Small intestine (tissue), 7 donors: ENCODE measurements at regions not wholly inside any gene's neighbourhood (a gene's known extent, or its start where the extent isn't known, plus 50 kb on each side); places are given as distances from the start of the nearest gene placed in this dataset.
A peak's percentile ranks its signal among the peaks of the same experiment; 100 is the strongest.

Source experiments
- DNase-seq, 2 donors: peaks; one replicate each; pipeline versions ENCODE4 v3.0.0 to v3.0.0-alpha.2; 2013
- FAIRE-seq: peaks from 2 replicates; lab custom pipeline; 2012; peaks lifted over from hg19 to GRCh38; lab: Jason Lieb, UNC
- H3K27ac ChIP-seq, 3 donors: one replicate each; pipeline ENCODE4 v1.5.1; 2013; ENCODE audit warnings: low read length in 2 of 3, mild to moderate bottlenecking in 2 of 3, control low read depth in 1 of 3, inconsistent platforms in 1 of 3, low read depth in 1 of 3, moderate library complexity in 1 of 3
- H3K27me3 ChIP-seq, 3 donors: one replicate each; pipeline ENCODE4 v1.6.1; 2013; ENCODE audit warnings: low read length in 3 of 3, inconsistent platforms in 1 of 3; ENCODE audit not compliant: control insufficient read depth in 3 of 3, insufficient read depth in 3 of 3
- H3K36me3 ChIP-seq, 3 donors: one replicate each; pipeline ENCODE4 v1.6.1; 2013; ENCODE audit warnings: low read length in 3 of 3, inconsistent platforms in 1 of 3, low read depth in 1 of 3, mild to moderate bottlenecking in 1 of 3, moderate library complexity in 1 of 3; ENCODE audit not compliant: control insufficient read depth in 3 of 3, insufficient read depth in 2 of 3
- H3K4me1 ChIP-seq, 3 donors: one replicate each; pipeline ENCODE4 v1.6.1; 2013; ENCODE audit warnings: low read length in 2 of 3, inconsistent platforms in 1 of 3, low read depth in 1 of 3, mild to moderate bottlenecking in 1 of 3, moderate library complexity in 1 of 3; ENCODE audit not compliant: control insufficient read depth in 3 of 3, insufficient read depth in 2 of 3
- H3K4me3 ChIP-seq, 3 donors: one replicate each; pipeline ENCODE4 v1.5.1; 2013; ENCODE audit warnings: low read length in 3 of 3, control low read depth in 1 of 3, inconsistent platforms in 1 of 3, low read depth in 1 of 3, mild to moderate bottlenecking in 1 of 3, moderate library complexity in 1 of 3
- H3K9me3 ChIP-seq, 2 donors: one replicate each; pipeline ENCODE4 v1.6.1; 2013; ENCODE audit warnings: low read depth in 1 of 2, low read length in 1 of 2; ENCODE audit not compliant: control insufficient read depth in 2 of 2, insufficient read depth in 1 of 2
- WGBS, 3 donors: extraction: QIAGEN DNeasy Blood & Tissue Kit; methylation state at CpG; one replicate each; pipeline ENCODE4 v1.1.7; 2013; 5-methylcytosine and 5-hydroxymethylcytosine counted together
- donor health status: healthy with polysubstance abuse.
- donor health status: control.
- donor health status: control.
- donor health status: Bipolar disorder and iron deficiency.
- donor health status: healthy.

DNA sequence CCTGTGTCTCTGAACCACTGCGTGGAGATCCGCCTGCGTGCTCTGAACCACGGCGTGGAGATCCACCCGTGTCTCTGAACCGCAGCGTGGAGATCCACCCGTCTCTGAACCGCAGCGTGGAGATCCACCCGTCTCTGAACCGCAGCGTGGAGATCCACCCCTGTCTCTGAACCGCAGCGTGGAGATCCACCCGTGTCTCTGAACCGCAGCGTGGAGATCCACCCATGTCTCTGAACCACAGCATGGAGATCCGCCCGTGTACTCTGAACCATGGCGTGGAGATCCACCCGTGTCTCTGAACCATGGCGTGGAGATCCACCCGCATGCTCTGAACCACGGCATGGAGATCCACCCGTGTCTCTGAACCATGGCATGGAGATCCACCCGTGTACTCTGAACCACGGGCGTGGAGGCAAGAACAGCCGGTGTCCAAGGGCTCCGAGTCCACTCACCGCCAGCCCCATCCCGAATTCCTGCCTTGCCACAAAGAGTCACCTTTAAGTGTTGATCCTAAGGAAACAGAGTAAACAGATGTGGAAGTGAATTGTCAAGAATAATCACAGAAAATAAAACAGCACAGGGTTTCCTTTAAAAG, 659.4 kb downstream of the BRD1 start:
- Histone ChIP-seq H3K4me3 (no peak overlapping the region), H3K36me3 (no peaks in the 10 kb centered on the region), H3K27me3 (no peaks in the 10 kb centered on the region), H3K27ac (no peak overlapping the region), H3K9me3 (no peaks in the 10 kb centered on the region), H3K4me1 (no peaks in the 10 kb centered on the region)
- FAIRE-seq (no peak), DNase-seq (no peak)
- WGBS, 3 donors: 89 to 93% (median 92%) methylated on average over 34 of the region's 34 CpGs

DNA sequence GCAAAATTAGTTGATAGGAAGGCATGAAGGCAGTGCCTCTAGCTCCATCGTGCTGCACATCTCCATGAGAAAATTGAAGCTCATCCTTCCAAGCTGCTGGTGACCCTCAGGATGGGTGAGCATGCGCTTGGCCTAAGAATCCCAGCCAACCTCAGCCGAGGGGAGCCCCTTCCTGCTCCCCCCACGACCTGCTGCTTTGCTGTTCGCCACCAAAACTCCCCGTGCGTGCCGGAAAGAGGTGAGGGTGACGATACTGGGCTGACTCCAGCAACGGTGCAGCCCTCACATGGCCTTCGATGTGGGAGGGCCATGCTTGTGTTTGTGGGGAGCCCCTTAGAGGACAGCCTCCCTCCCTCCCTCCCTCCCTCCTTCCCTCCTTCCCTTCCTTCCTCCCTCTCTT, 660.9 kb downstream of the BRD1 start:
- Histone ChIP-seq H3K4me3 (no peak overlapping the region), H3K27ac (no peak overlapping the region), H3K27me3 (no peaks in the 10 kb centered on the region), H3K36me3 (no peaks in the 10 kb centered on the region), H3K9me3 (no peaks in the 10 kb centered on the region), H3K4me1 (no peaks in the 10 kb centered on the region)
- no peak for FAIRE-seq
- WGBS, 3 donors: 69 to 82% (median 76%) methylated on average over 11 of the region's 11 CpGs
- no peak for DNase-seq

DNA sequence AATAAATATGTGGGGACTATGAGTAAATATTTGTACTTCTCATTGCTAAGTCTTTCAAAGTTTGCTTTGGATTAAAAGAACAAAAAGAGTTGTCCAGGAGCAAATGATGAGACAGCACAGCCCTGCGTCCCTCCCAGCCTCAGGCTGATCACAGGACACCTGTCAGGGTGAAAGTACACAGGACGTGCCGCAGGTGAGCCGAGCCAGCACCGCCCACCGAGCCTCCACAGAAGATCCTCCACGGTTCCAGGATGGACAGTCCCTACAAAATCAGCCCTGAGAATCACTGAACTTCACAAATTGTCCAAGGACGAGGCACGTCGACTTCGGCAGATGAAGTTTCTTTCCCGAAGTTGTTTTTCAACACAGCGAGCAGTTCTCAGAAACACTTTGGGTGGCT, 661.5 kb downstream of the BRD1 start:
- Histone ChIP-seq H3K36me3 (no peaks in the 10 kb centered on the region), H3K4me3 (no peak overlapping the region)
- FAIRE-seq: no peak

DNA sequence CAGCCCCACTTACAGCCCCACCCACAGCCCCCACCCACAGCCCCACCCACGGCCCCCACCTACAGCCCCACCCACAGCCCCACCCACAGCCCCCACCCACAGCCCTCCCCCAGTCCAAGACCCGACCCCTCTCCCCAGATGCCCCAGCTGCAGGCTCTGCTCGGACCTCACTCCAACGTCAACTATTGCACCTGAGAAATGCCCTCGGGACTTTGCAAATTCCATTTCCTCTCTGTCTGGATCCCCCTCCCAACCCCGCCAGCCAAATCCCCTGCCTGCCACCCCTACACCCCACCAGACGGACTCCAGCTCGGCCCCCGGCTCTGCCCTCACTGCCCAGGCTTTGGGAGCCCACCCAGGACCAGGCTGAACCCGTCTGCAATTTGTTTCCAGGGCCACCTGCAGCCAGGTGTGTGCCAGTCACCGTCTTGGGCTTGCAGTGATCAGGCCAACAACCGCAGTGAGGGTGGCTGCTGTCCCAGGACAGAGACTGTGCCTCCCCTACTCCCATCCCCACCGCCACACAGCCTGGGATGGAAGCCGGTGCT, 662.8 kb downstream of the BRD1 start:
- H3K4me3 ChIP-seq: no peak overlapping the region
- H3K27me3 ChIP-seq: no peaks in the 10 kb centered on the region
- 36 to 50% (median 41%) methylated on average over 12 to 13 of the region's 14 CpGs for WGBS, 3 donors
- H3K4me1 ChIP-seq: no peaks in the 10 kb centered on the region
- H3K27ac ChIP-seq: no peak overlapping the region
- H3K36me3 ChIP-seq: no peaks in the 10 kb centered on the region
- H3K9me3 ChIP-seq: no peaks in the 10 kb centered on the region
- DNase-seq (no peak), FAIRE-seq (no peak)

More for the DNA sequence above, 661.5 kb downstream of the BRD1 start:
- peak in 1 of 2 donors; percentile 41 for DNase-seq
- Histone ChIP-seq H3K27ac (no peak overlapping the region), H3K9me3 (no peaks in the 10 kb centered on the region), H3K27me3 (no peaks in the 10 kb centered on the region), H3K4me1 (no peaks in the 10 kb centered on the region)
- WGBS, 3 donors: 33 to 59% (median 33%) methylated on average over 13 of the region's 13 CpGs

DNA sequence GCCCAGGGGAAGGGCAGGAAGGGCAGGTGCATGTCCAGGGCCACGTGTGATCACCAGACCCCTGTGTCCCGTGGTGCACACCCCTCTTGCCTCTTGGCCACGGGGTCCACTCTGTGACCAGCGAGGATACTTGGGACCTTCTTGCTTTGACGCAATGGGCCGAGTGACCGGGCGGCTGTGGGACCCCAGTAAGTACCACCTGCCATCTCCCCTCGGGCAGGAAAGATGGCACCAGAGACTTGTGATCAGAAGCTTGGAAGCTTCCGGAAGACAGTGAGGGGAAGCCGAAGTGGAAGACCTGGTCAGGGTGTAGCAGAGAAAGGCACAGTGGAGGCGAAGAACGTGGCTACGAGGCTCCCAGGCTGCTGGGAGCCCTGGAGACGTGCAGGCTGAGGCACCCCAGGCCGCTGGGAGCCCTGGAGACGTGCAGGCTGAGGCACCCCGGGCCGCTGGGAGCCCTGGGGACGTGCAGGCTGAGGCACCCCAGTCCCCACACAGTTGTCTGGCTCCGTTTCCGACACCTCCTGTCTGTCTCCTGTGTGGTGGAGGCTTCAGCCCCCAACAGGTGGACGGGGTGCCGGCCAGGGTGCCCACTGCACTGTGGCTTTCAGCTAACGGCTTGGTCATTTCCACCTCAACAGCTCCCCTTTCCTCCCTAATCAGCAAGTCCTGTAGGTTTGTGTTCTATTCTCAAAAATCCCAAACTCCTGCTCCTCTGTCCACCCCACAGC, 663.5 kb downstream of the BRD1 start:
- Histone ChIP-seq H3K27me3 (no peaks in the 10 kb centered on the region), H3K4me3 (no peak overlapping the region), H3K4me1 (no peaks in the 10 kb centered on the region), H3K9me3 (no peaks in the 10 kb centered on the region), H3K27ac (no peak overlapping the region), H3K36me3 (no peaks in the 10 kb centered on the region)
- DNase-seq: no peak
- FAIRE-seq: no peak
- 60 to 80% (median 68%) methylated on average over 25 of the region's 25 CpGs for WGBS, 3 donors

DNA sequence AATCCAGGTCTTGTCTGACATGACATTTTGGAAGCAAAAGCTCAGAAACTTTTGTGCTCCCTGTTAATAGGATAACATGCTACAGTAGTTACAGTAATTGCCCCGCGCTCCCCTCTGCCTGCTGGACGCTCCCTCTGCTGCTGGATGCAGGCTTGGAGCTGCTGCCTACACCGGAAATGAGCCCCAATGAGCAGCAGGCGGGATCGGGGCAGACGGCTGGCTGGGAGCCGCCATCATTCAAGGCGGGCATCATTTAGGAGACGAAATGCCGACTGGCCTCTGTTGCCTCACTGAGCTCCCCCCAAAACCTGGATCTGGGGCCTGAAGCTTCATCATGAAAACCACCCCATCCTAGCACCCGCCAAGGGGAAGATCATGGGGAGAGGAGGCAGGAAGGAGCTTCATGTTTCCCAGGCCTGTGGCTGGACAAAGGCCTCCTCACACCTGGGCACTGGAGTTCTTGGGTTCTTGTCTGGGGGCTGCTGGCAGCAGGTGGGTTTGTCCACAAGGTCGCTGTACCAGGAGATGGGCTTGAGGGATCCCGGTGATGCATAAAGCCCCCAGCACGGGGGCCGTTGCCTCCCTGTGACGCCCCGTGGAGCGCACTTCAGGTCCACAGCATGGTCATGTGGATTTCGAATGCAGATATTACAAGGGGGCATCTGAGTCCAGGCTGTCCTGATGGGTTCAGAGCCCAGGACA, 664.3 kb downstream of the BRD1 start:
- no peaks in the 10 kb centered on the region for H3K27me3 ChIP-seq
- no peak overlapping the region for H3K4me3 ChIP-seq
- H3K9me3 ChIP-seq: no peaks in the 10 kb centered on the region
- FAIRE-seq (no peak), DNase-seq (no peak)
- WGBS, 3 donors: 76 to 83% (median 82%) methylated on average over 19 to 20 of the region's 20 CpGs
- H3K27ac ChIP-seq: no peak overlapping the region
- H3K36me3 ChIP-seq: no peaks in the 10 kb centered on the region
- H3K4me1 ChIP-seq: no peaks in the 10 kb centered on the region

DNA sequence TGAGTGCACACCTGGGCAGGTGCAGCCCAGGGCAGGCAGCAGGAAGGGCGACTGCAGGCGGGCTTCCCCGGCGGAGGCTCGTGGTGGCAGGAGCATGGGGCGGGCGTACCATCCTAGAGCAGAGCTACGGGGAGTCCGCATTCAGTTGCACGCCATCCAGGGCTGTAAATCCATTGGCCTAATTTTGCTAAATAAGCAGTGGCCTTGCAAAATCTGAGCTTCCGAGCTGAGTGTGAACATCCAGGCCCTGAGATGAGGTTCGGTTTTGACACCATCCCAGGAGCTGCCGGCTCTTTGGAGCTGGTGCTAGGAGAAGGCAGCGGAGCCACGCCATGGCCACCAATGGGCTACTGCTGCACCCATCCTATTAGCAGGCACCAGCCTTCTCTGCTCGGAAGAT, 664.8 kb downstream of the BRD1 start:
- no peaks in the 10 kb centered on the region for H3K36me3 ChIP-seq
- H3K4me1 ChIP-seq: no peaks in the 10 kb centered on the region
- DNase-seq (no peak), FAIRE-seq (no peak)
- H3K4me3 ChIP-seq: no peak overlapping the region
- no peaks in the 10 kb centered on the region for H3K27me3 ChIP-seq
- H3K27ac ChIP-seq: no peak overlapping the region
- H3K9me3 ChIP-seq: no peaks in the 10 kb centered on the region
- WGBS, 3 donors: 84 to 88% (median 86%) methylated on average over 16 of the region's 16 CpGs

DNA sequence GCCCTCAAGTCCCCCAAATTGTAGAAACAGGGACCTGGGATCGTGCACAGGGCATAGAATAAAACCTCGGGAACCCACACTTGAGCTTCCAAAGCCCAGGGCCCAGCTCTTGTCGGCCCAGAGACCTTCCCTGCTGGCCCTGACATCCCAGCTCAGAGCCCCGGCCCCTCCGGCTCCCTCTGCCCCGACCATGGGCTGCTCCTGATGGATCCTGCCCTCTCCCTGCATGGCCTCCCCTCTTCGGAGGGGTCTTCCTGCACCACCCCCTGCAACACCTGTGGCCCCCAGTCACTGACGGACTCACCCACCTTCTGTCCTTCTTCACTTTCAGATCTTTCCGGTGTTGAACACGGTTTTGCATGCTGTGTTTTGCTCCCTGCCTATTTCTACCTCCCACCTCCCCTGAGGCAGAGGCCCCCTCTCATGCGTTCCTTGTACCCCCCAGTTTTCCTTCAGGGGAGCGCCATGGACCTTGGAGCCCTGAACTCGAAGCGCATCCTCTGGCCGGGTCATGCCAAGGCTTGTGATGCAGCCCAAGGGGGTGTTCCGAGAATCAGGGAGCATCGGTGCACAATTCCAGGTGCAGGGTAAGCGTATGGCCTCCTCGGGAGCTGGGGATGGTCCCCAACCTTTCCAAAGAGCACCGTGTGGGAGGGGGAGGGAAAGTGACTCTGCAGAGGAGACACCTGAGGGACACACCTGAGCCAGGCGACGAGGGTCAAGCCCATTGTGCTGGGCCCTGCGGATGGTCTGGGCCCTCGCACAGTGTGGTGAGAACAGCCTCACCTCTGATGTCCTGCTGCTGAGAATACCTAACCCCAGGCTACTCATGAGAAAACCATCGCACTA, 666.4 kb downstream of the BRD1 start:
- Histone ChIP-seq H3K27ac (no peak overlapping the region), H3K27me3 (no peaks in the 10 kb centered on the region), H3K4me1 (no peaks in the 10 kb centered on the region), H3K9me3 (no peaks in the 10 kb centered on the region), H3K36me3 (no peaks in the 10 kb centered on the region), H3K4me3 (no peak overlapping the region)
- DNase-seq (no peak), FAIRE-seq (no peak)
- WGBS, 3 donors: 81 to 89% (median 83%) methylated on average over 25 of the region's 25 CpGs
